GM12878 (cell line): ENCODE measurements at regions not wholly inside any gene's neighbourhood (a gene's known extent, or its start where the extent isn't known, plus 50 kb on each side); places are given as distances from the start of the nearest gene placed in this dataset.

ENCODE experiments used
- ATAC-seq: fragments of 200-7000 bp; cut with Tn5 transposase; 3 replicates; pipeline ENCODE4 v1.9.1; 2020; ENCODE audit warnings: mild to moderate bottlenecking, moderate library complexity
- BruUV-seq: library from RNA; stranded (reverse); fragments of 400-500 nt; replicated peaks from 2 replicates; lab custom pipeline; 2021; lab: Mats Ljungman, UMichigan
- CTCF ChIA-PET: fragments of 300-600 bp; sonication (Branson Sonifier 250); formaldehyde crosslinking; extraction: SDS; loops from one replicate; lab custom pipeline; 2021; ENCODE audit warnings: inconsistent platforms; lab: Yijun Ruan, JAX
- POLR2A ChIA-PET: fragments of 350-600 bp; formaldehyde crosslinking; extraction: SDS; loops from one replicate; lab custom pipeline; 2021; ENCODE audit warnings: inconsistent platforms; lab: Charles Lee
- RAD21 ChIA-PET: fragments of 300-600 bp; sonication (Branson Sonifier 250); formaldehyde crosslinking; loops from one replicate; lab custom pipeline; 2023; ENCODE audit warnings: antibody characterized with exemption; ENCODE audit not compliant: unreplicated experiment; lab: Charles Lee
- SMC1A ChIA-PET: fragments of 300-600 bp; sonication (Branson Sonifier 250); formaldehyde crosslinking; loops from one replicate; lab custom pipeline; 2023; ENCODE audit not compliant: unreplicated experiment, uncharacterized antibody; lab: Charles Lee
- DNase-seq: peaks from one replicate; pipeline ENCODE4 v3.0.0-alpha.2; 2011; ENCODE audit warnings: low read depth, low spot score
- FAIRE-seq: peaks from 3 replicates; lab custom pipeline; 2011; peaks lifted over from hg19 to GRCh38; lab: Jason Lieb, UNC
- H2AFZ ChIP-seq: 2 replicates; pipeline ENCODE4 v1.6.0; 2011; ENCODE audit warnings: low read depth, low read length, control low read depth; ENCODE audit not compliant: control insufficient read depth
- H3K27ac ChIP-seq: 2 replicates; pipeline ENCODE4 v1.5.1; 2011; ENCODE audit warnings: control low read depth; ENCODE audit not compliant: control insufficient read depth, insufficient read depth
- H3K27me3 ChIP-seq, 2 experiments: replicated peaks in 1 of 2; 2 replicates each; pipeline versions ENCODE4 v1.6.0 to v1.6.1; 2011; ENCODE audit warnings: low read length in 1 of 2; ENCODE audit not compliant: control insufficient read depth in 2 of 2, insufficient read depth in 2 of 2
- H3K36me3 ChIP-seq, 2 experiments: 2 replicates each; pipeline ENCODE4 v1.5.1; 2011; ENCODE audit warnings: low read length in 1 of 2; ENCODE audit not compliant: control insufficient read depth in 2 of 2, insufficient read depth in 2 of 2
- H3K4me1 ChIP-seq: 2 replicates; pipeline ENCODE4 v1.6.1; 2011; ENCODE audit warnings: mild to moderate bottlenecking, low read length, moderate library complexity, mixed read lengths; ENCODE audit not compliant: control insufficient read depth, insufficient read depth
- H3K4me2 ChIP-seq: 2 replicates; pipeline ENCODE4 v1.6.0; 2011; ENCODE audit warnings: control low read depth; ENCODE audit not compliant: control insufficient read depth, insufficient read depth
- H3K4me3 ChIP-seq: fragments of 200-600 bp; sonication (generic); 2 replicates; pipeline ENCODE4 v1.5.1; 2016
- H3K79me2 ChIP-seq: 2 replicates; pipeline ENCODE4 v1.6.0; 2011; ENCODE audit warnings: low read length; ENCODE audit not compliant: control insufficient read depth, insufficient read depth
- H3K9ac ChIP-seq: 2 replicates; pipeline ENCODE4 v1.8.0; 2011; ENCODE audit warnings: low read length, control low read depth, mixed read lengths; ENCODE audit not compliant: control insufficient read depth, insufficient read depth
- H3K9me3 ChIP-seq: replicated peaks from 3 replicates; pipeline ENCODE4 v1.5.1; 2011; ENCODE audit warnings: mild to moderate bottlenecking, low read length; ENCODE audit not compliant: control insufficient read depth, insufficient read depth
- H4K20me1 ChIP-seq: 2 replicates; pipeline ENCODE4 v1.6.0; 2011; ENCODE audit not compliant: control insufficient read depth, insufficient read depth
- ATF7 ChIP-seq: fragments of 450-650 bp; IDR thresholded peaks from 2 replicates; pipeline ENCODE4 v1.6.1; 2016; ENCODE audit warnings: low read depth, mild to moderate bottlenecking
- IRF5 ChIP-seq: fragments of 450-650 bp; IDR thresholded peaks from 2 replicates; pipeline ENCODE4 v1.6.1; 2017; ENCODE audit warnings: borderline replicate concordance
- KLF5 ChIP-seq: fragments of 450-650 bp; IDR thresholded peaks from 2 replicates; pipeline ENCODE4 v1.6.1; 2014; ENCODE audit warnings: mild to moderate bottlenecking; ENCODE audit not compliant: partially characterized antibody
- MTA3 ChIP-seq: IDR thresholded peaks from 2 replicates; pipeline ENCODE4 v1.6.1; 2012; ENCODE audit warnings: low read length, inconsistent platforms, borderline replicate concordance
- NR2F1 ChIP-seq: fragments of 450-650 bp; conservative IDR thresholded peaks from 2 replicates; pipeline ENCODE4 v1.6.1; 2017; ENCODE audit warnings: mild to moderate bottlenecking
- PKNOX1 ChIP-seq: fragments of 450-650 bp; IDR thresholded peaks from 2 replicates; pipeline ENCODE4 v1.6.1; 2016; ENCODE audit warnings: mild to moderate bottlenecking
- POLR2A ChIP-seq: IDR thresholded peaks from 2 replicates; pipeline ENCODE4 v1.6.1; 2011; ENCODE audit warnings: low read depth, mild to moderate bottlenecking, low read length
- RUNX3 ChIP-seq: IDR thresholded peaks from 2 replicates; pipeline ENCODE4 v1.6.1; 2012; ENCODE audit warnings: low read length, inconsistent platforms
- USF1 ChIP-seq: IDR thresholded peaks from 2 replicates; pipeline ENCODE4 v1.6.1; 2011; ENCODE audit warnings: borderline replicate concordance, low read depth, mild to moderate bottlenecking, moderate library complexity, mixed read lengths, low read length; ENCODE audit not compliant: insufficient read depth; ENCODE audit errors: extremely low read length
- WGBS: methylation state at CpG from one replicate; pipeline ENCODE4 v1.1.6; 2016; ENCODE audit warnings: low lambda C conversion rate; ENCODE audit not compliant: insufficient replicate concordance, insufficient coverage; ENCODE audit errors: missing lambda C conversion rate; 5-methylcytosine and 5-hydroxymethylcytosine counted together
- in situ Hi-C: fragments of 300-500 bp; cut with MboI; formaldehyde crosslinking; loops from 9 replicates; pipeline ENCODE4 v1.14.3; 2018; ENCODE audit warnings: mixed read lengths
- intact Hi-C: fragments of 100-400 bp; cut with micrococcal nuclease; formaldehyde crosslinking; loops from one replicate; pipeline ENCODE4 v1.14.2; 2022; ENCODE audit not compliant: unreplicated experiment

- ChIA-PET RAD21 (no interaction called here), POLR2A (no interaction called here), SMC1A (no interaction called here), CTCF (no interaction called here)
- Histone ChIP-seq H3K36me3 (no peaks in the 10 kb centered on the region), H3K27ac (no peak overlapping the region), H4K20me1 (no peaks in the 10 kb centered on the region), H2AFZ (no peak overlapping the region), H3K79me2 (no peaks in the 10 kb centered on the region), H3K4me2 (no peak overlapping the region), H3K27me3 (no peaks in the 10 kb centered on the region), H3K9me3 (no peaks in the 10 kb centered on the region), H3K4me1 (no peaks in the 10 kb centered on the region), H3K9ac (no peak overlapping the region), H3K4me3 (no peak overlapping the region)
- no peak for TF ChIP-seq RUNX3
- TF ChIP-seq MTA3 = no peak
- TF ChIP-seq IRF5 = no peak
- no peak for TF ChIP-seq USF1
- TF ChIP-seq KLF5 = no peak
- no peak for TF ChIP-seq NR2F1
- no peak for TF ChIP-seq PKNOX1
- TF ChIP-seq ATF7 = no peak
- TF ChIP-seq POLR2A = no peak
- intact Hi-C loops (no loop called here), in situ Hi-C loops (no loop called here)
- FAIRE-seq (no peak), DNase-seq (no peak), ATAC-seq (no peak)
- BruUV-seq = no TSS peak
- 26% methylated on average over 4 of the region's 4 CpGs for WGBS
Measured at GRCh38 chr10:107230887-107231286, 66.4 kb upstream of the SORCS1 start.
